ENCODE measurements at regions not wholly inside any gene's neighbourhood (a gene's known extent, or its start where the extent isn't known, plus 50 kb on each side); places are given as distances from the start of the nearest gene placed in this dataset.

DNA sequence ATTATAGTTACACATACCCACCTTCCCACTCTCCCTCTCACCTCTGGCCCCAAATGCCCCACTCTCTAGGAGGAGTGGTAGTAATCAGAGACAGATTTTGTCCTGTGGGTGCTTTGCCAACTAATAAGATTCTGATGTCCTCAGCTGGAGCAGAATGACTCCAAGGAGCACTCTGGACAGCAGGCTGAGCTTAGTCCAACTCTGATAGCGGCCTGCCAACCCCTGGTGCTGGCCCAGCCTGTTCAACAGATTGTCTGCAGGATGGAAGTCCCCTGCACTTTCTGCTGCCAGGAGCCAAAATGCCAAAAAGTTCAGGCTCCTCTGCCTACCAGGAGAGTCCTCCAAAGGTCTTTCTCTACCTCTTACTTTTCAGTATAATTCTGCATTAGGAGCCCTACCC lies 160.5 kb upstream of the UMPS start:
- intact Hi-C loops (cut with micrococcal nuclease), result no loop called here

DNA sequence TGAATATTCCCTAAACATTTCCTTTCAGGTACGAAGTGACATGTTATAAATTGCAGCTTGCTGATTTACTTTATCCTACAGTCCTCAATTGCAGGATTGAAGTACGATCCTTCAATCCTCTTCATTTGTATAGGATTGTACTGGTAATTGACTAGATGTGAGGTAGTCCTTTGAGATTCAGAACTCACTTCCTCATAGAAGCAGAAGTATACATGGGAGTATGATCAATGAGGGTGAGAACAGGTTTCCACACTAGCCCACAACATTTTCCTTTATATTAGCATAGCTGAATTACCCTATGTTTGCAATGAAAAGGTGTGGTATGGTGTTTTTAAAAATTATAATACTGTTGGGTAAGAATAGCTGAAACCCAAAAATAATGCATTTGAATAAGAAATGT lies 160.0 kb upstream of the UMPS start:
- intact Hi-C loops (cut with micrococcal nuclease), result no loop called here

GRCh38 chr3:124572851-124573405 lies 157.3 kb upstream of the UMPS start:
- intact Hi-C loops (cut with micrococcal nuclease), result no loop called here

DNA sequence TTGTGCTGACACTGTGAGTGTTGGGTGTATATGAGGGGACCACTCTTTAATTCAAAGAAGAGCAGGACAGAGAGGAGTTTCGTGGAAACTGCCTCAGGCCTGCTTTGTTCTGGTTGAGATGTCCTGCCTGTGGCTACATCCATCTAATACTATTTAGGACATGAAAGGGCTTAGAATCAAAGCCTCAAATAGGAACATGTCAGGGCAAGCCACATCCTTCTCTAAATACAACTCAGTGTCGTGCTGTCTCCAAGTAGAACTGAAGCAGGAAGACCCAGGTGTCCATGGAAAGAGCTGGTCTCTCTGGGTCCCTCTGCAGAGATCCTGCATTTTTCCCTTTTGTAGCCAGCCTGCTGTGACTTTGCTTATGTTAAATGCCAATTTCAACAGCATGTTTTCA lies 156.2 kb upstream of the UMPS start:
- intact Hi-C loops (cut with micrococcal nuclease), result no loop called here

DNA sequence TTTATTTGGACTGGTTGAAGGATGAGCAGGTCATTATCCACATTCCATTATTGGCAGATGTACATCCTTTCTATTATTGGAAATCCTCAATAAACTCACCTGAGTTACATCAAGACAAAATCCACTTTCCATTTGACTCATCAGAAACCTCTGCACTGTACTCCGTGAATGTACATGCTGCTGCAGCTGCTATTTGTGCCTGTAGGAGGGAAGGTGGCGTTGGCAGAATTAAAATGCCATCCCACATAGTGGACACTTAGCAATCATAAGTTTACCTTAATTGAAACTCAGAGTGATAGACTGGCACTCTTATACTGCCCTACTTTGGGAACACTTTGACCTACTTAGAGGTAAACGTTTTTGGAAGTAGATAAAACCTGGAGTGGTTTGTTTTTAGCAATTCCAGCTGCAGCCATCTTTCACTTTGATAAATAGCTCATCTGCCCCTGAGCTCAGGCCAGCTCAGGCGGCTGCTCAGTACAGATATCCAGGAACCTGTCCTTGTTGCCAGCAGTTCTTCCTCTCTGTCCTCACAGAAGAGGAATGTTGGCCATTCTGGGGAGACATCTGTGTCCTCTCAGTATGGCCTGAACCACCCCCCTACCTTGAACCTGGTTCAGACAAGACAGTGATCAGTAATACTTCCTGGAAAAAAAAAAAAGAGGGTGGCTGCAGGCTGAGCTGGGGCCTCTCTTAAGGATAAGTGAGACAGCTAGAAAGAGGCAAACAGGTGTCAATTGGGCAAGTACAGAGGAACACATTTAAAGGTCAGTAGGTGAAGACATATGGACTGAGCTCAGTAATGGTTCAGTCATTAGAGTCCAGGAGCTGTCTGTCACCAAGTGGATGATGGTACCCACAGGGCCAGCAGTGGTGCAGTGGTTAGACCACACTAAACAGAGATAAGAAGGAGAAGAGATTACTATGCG lies 153.4 kb upstream of the UMPS start:
- intact Hi-C loops (cut with micrococcal nuclease), result no loop called here

GRCh38 chr3:124577494-124578167 lies 152.6 kb upstream of the UMPS start:
- intact Hi-C loops (cut with micrococcal nuclease), result no loop called here

DNA sequence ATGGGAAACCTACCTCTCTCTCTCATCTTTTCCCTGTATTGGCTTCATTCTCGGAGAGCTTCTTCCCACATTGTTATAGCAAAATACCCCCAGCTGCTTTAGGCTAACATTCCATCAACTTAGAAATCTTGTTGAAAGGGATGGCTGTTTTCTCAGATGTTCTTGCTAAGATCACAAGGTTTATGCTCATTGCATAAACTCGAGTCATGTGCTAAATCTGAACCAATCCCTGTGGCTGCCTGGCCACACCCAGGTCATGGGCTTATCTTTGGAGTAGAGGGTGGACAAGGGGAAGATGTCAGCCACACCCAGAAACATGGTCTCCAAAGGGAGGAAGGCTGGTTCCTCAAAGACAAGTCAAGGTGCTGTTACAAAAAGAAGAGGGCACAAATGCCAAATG lies 150.6 kb upstream of the UMPS start:
- intact Hi-C loops (cut with micrococcal nuclease), result no loop called here

DNA sequence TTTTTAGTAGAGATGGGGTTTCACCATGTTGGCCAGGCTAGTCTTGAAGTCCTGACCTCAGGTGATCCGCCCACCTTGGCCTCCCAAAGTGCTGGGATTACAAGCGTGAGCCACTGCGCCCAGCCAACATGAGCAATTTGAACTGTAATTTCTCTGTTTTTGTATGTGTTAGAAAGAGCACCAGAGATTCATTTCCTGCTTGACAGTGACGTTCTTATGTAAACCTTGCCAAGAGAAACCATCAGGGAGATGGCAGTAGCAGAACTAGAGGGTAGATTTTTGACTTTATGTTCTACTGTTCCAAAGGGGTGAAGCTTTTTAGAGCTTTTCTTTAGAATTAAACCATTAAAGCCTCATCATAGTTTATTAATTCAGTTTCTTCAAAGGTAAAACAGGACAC lies 148.1 kb upstream of the UMPS start:
- intact Hi-C loops (cut with micrococcal nuclease), result no loop called here

- intact Hi-C loops (cut with micrococcal nuclease), result no loop called here
Observed at GRCh38 chr3:124582621-124583395, 147.4 kb upstream of the UMPS start.

- intact Hi-C loops (cut with micrococcal nuclease), result no loop called here
Observed at GRCh38 chr3:124584245-124584551, 146.1 kb upstream of the UMPS start.

GRCh38 chr3:124584552-124585391 lies 145.5 kb upstream of the UMPS start:
- intact Hi-C loops (cut with micrococcal nuclease), result no loop called here

- intact Hi-C loops (cut with micrococcal nuclease), result no loop called here
Observed at GRCh38 chr3:124586126-124587052, 143.9 kb upstream of the UMPS start.

GRCh38 chr3:124587053-124587408 lies 143.2 kb upstream of the UMPS start:
- intact Hi-C loops (cut with micrococcal nuclease), result no loop called here

GRCh38 chr3:124588036-124588435 lies 142.2 kb upstream of the UMPS start:
- intact Hi-C loops (cut with micrococcal nuclease), result no loop called here

DNA sequence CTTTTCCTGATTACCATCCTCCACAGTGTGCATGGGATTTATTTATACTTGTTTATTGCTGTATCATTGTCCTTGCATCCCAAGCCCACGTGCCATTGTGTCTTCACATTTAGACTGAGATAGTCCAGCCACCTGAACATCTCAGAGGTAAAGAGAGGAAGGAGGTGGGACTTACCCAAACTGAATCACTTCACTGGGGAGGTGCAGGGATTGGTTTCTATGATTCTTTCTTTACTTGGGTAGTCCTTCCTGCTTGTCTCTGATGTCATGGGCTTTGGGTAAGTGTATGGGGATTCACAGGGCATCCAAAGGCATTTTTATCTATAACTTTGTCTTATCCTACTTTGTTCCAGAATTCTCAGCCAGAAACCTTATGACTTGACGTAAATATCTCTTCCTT lies 141.5 kb upstream of the UMPS start:
- intact Hi-C loops (cut with micrococcal nuclease), result no loop called here

- intact Hi-C loops (cut with micrococcal nuclease), result no loop called here
Observed at GRCh38 chr3:124591699-124592098, 138.6 kb upstream of the UMPS start.

GRCh38 chr3:124592658-124593441 lies 137.4 kb upstream of the UMPS start:
- intact Hi-C loops (cut with micrococcal nuclease), result no loop called here

- intact Hi-C loops (cut with micrococcal nuclease), result no loop called here
Observed at GRCh38 chr3:124593442-124593829, 136.8 kb upstream of the UMPS start.

DNA sequence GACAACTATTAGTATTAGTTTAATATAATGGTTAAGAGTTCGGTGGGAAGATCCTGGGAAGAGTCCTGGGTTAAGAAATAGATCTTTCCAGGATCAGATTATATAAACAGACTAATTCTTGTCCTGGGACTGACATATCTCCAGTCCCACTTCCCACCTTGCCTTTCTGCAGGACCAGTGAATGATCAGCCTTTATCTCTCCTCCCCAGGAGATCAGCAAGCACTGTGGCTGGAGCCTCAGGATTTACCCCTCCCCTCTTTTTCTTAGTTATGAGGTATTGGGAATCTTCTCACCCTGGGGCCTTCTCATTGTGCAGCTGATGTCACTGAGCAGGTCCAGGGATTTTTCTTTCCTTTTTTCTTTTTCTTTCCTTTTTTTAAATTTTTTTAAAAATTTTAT lies 135.7 kb upstream of the UMPS start:
- intact Hi-C loops (cut with micrococcal nuclease), result no loop called here

All from T-helper 1 cell treated with Interleukin-12 subunit alpha and Interleukin-12 subunit beta and Interleukin-4 antibody, amounts not matched to agents 30 ng/mL and 1 ng/mL, for 36 hours (primary cell).